HepG2 (cell line): ENCODE measurements at regions not wholly inside any gene's neighbourhood (a gene's known extent, or its start where the extent isn't known, plus 50 kb on each side); places are given as distances from the start of the nearest gene placed in this dataset.

ENCODE experiments used
- AHR ChIP-seq: IDR thresholded peaks from 2 replicates; pipeline ENCODE4 v1.6.1; 2018; ENCODE audit warnings: missing genetic modification reagents, missing compliant biosample characterization
- ARID3A ChIP-seq: IDR thresholded peaks from 2 replicates; pipeline ENCODE4 v1.6.1; 2012; ENCODE audit warnings: low read depth, low read length, improper control_type of control experiment
- CREB3 ChIP-seq: sonication (generic); formaldehyde crosslinking; IDR thresholded peaks from 2 replicates; pipeline ENCODE4 v1.5.0; 2020; ENCODE audit warnings: missing genetic modification reagents
- GLI4 ChIP-seq: sonication (generic); formaldehyde crosslinking; IDR thresholded peaks from 2 replicates; pipeline ENCODE4 v1.5.1; 2020; ENCODE audit warnings: missing genetic modification reagents, mild to moderate bottlenecking, moderate library complexity, borderline replicate concordance
- HBP1 ChIP-seq: IDR thresholded peaks from 2 replicates; pipeline ENCODE4 v1.6.1; 2016; ENCODE audit warnings: low read depth, control low read depth
- HNRNPK ChIP-seq: fragments of 200-400 bp; formaldehyde crosslinking; IDR thresholded peaks from 2 replicates; pipeline ENCODE4 v1.6.1; 2018; ENCODE audit warnings: low read length, low read depth, moderate library complexity, mild to moderate bottlenecking; ENCODE audit not compliant: poor library complexity, severe bottlenecking
- KLF9 ChIP-seq: IDR thresholded peaks from 2 replicates; pipeline ENCODE4 v1.6.1; 2016; ENCODE audit warnings: low read depth
- MAZ ChIP-seq, 2 experiments: sonication (generic) in 1 of 2; formaldehyde crosslinking in 1 of 2; IDR thresholded peaks; 2 replicates each; pipeline versions ENCODE4 v1.5.0 to v1.6.1; 2012 to 2020; ENCODE audit warnings: low read depth in 2 of 2, mild to moderate bottlenecking in 2 of 2, borderline replicate concordance in 1 of 2, improper control_type of control experiment in 1 of 2, low read length in 1 of 2, missing genetic modification reagents in 1 of 2, moderate library complexity in 1 of 2
- MTA3 ChIP-seq: sonication (generic); formaldehyde crosslinking; IDR thresholded peaks from 2 replicates; pipeline ENCODE4 v1.4.0; 2020; ENCODE audit warnings: missing genetic modification reagents
- MXD1 ChIP-seq: sonication (generic); formaldehyde crosslinking; IDR thresholded peaks from 2 replicates; pipeline ENCODE4 v1.4.0; 2020; ENCODE audit warnings: mild to moderate bottlenecking, missing genetic modification reagents
- NFIC ChIP-seq: IDR thresholded peaks from 2 replicates; pipeline ENCODE4 v1.6.1; 2012; ENCODE audit warnings: mild to moderate bottlenecking, low read length, inconsistent platforms
- PAXIP1 ChIP-seq: sonication (generic); formaldehyde crosslinking; conservative IDR thresholded peaks from 2 replicates; pipeline ENCODE4 v1.4.0; 2020; ENCODE audit warnings: mild to moderate bottlenecking, missing genetic modification reagents, moderate library complexity
- SMAD3 ChIP-seq: sonication (generic); formaldehyde crosslinking; IDR thresholded peaks from 2 replicates; pipeline ENCODE4 v1.4.0; 2020; ENCODE audit warnings: missing genetic modification reagents
- SRSF4 ChIP-seq: fragments of 200-400 bp; formaldehyde crosslinking; IDR thresholded peaks from one replicate; pipeline ENCODE4 v1.6.1; 2018; ENCODE audit warnings: mild to moderate bottlenecking, low read depth, low read length, moderate library complexity; ENCODE audit not compliant: poor library complexity, severe bottlenecking
- STAG1 ChIP-seq: sonication (generic); formaldehyde crosslinking; IDR thresholded peaks from 2 replicates; pipeline ENCODE4 v1.4.0; 2020; ENCODE audit warnings: missing genetic modification reagents
- ZBTB42 ChIP-seq: sonication (generic); formaldehyde crosslinking; IDR thresholded peaks from 2 replicates; pipeline ENCODE4 v1.5.0; 2020; ENCODE audit warnings: mild to moderate bottlenecking, missing genetic modification reagents
- ZMYM4 ChIP-seq: sonication (generic); formaldehyde crosslinking; IDR thresholded peaks from 2 replicates; pipeline ENCODE4 v1.8.1; 2023; ENCODE audit warnings: mild to moderate bottlenecking, missing genetic modification reagents
- ZNF124 ChIP-seq: sonication (generic); formaldehyde crosslinking; IDR thresholded peaks from 2 replicates; pipeline ENCODE4 v1.4.0; 2020; ENCODE audit warnings: missing genetic modification reagents
- ZNF362 ChIP-seq: sonication (generic); formaldehyde crosslinking; IDR thresholded peaks from 2 replicates; pipeline ENCODE4 v1.4.0; 2020; ENCODE audit warnings: missing genetic modification reagents, mild to moderate bottlenecking, borderline replicate concordance
- ZNF598 ChIP-seq: sonication (generic); formaldehyde crosslinking; IDR thresholded peaks from 2 replicates; pipeline ENCODE4 v1.5.1; 2020; ENCODE audit warnings: mild to moderate bottlenecking, missing genetic modification reagents, borderline replicate concordance

GRCh38 chr6:142566628-142567396 lies 265.0 kb downstream of the ADGRG6 start (continued):
- no peak for TF ChIP-seq ZNF598 (CRISPR knock-in tag)
- TF ChIP-seq ZBTB42 (CRISPR knock-in tag): no peak
- no peak for TF ChIP-seq SRSF4
- TF ChIP-seq MXD1 (CRISPR knock-in tag): no peak
- no peak for TF ChIP-seq MAZ (IDR thresholded peaks at IDR 0.05; ENCODE audit: borderline replicate concordance, low read depth, low read length)
- no peak for TF ChIP-seq MAZ (CRISPR knock-in tag; IDR thresholded peaks at IDR 0.05; ENCODE audit: low read depth)
- TF ChIP-seq PAXIP1 (CRISPR knock-in tag): no peak
- 0 out of 2 replicates have a peak, but pooled peaks have one; percentile 27 for TF ChIP-seq SMAD3 (CRISPR knock-in tag)
- peak; percentile 61; the same call in 1 of the 2 replicates for TF ChIP-seq ZMYM4 (CRISPR knock-in tag)
- TF ChIP-seq ARID3A: 0 out of 2 replicates have a peak, but pooled peaks have one; percentile 13
- no peak for TF ChIP-seq MTA3 (CRISPR knock-in tag)
- no peak for TF ChIP-seq KLF9
- TF ChIP-seq STAG1: peak; percentile 85
- no peak for TF ChIP-seq AHR (CRISPR knock-in tag)
- no peak for TF ChIP-seq ZNF362 (CRISPR knock-in tag)
- TF ChIP-seq ZNF124 (CRISPR knock-in tag): no peak
- TF ChIP-seq NFIC: no peak
- no peak for TF ChIP-seq CREB3 (CRISPR knock-in tag)
- TF ChIP-seq GLI4: no peak
- TF ChIP-seq HBP1 (CRISPR knock-in tag): no peak
- TF ChIP-seq HNRNPK: no peak
